BE2C (cell line): ENCODE measurements at regions not wholly inside any gene's neighbourhood (a gene's known extent, or its start where the extent isn't known, plus 50 kb on each side); places are given as distances from the start of the nearest gene placed in this dataset.

Experiments
- DNase-seq: peaks from one replicate; pipeline ENCODE4 v3.0.0-alpha.2; 2020
- H3K27me3 ChIP-seq: fragments of 250-450 bp; sonication (Bioruptor Pico); 2 replicates; pipeline ENCODE4 v1.5.1; 2020; ENCODE audit warnings: mild to moderate bottlenecking
- H3K36me3 ChIP-seq: fragments of 250-450 bp; sonication (Bioruptor Pico); 2 replicates; pipeline ENCODE4 v1.5.1; 2020; ENCODE audit warnings: mild to moderate bottlenecking
- H3K4me1 ChIP-seq: fragments of 250-450 bp; sonication (Bioruptor Pico); 2 replicates; pipeline ENCODE4 v1.5.1; 2020
- H3K4me3 ChIP-seq: 2 replicates; pipeline ENCODE4 v1.5.1; 2011; ENCODE audit warnings: low read depth, low read length
- H3K9me3 ChIP-seq: fragments of 250-450 bp; sonication (Bioruptor Pico); 2 replicates; pipeline ENCODE4 v1.5.1; 2020
- TF ChIP-seq, protein P1 (sequence below): IDR thresholded peaks from 2 replicates; pipeline ENCODE4 v1.5.1; 2012; ENCODE audit warnings: mild to moderate bottlenecking, low read depth, low read length

- TF ChIP-seq, protein P1, sequence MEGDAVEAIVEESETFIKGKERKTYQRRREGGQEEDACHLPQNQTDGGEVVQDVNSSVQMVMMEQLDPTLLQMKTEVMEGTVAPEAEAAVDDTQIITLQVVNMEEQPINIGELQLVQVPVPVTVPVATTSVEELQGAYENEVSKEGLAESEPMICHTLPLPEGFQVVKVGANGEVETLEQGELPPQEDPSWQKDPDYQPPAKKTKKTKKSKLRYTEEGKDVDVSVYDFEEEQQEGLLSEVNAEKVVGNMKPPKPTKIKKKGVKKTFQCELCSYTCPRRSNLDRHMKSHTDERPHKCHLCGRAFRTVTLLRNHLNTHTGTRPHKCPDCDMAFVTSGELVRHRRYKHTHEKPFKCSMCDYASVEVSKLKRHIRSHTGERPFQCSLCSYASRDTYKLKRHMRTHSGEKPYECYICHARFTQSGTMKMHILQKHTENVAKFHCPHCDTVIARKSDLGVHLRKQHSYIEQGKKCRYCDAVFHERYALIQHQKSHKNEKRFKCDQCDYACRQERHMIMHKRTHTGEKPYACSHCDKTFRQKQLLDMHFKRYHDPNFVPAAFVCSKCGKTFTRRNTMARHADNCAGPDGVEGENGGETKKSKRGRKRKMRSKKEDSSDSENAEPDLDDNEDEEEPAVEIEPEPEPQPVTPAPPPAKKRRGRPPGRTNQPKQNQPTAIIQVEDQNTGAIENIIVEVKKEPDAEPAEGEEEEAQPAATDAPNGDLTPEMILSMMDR: no peak
- Histone ChIP-seq H3K9me3 (no peaks in the 10 kb centered on the region), H3K4me1 (no peaks in the 10 kb centered on the region), H3K4me3 (no peak overlapping the region), H3K36me3 (no peaks in the 10 kb centered on the region), H3K27me3 (no peaks in the 10 kb centered on the region)
- DNase-seq: no peak
Measured at GRCh38 chr2:48170281-48170680, 144.2 kb upstream of the FOXN2 start.

GRCh38 chr2:48173141-48173540 is 141.3 kb upstream of the FOXN2 start:
- TF ChIP-seq, protein P1: no peak
- H3K4me3 ChIP-seq: no peak overlapping the region
- H3K9me3 ChIP-seq: no peaks in the 10 kb centered on the region
- H3K27me3 ChIP-seq: no peaks in the 10 kb centered on the region
- H3K4me1 ChIP-seq: no peaks in the 10 kb centered on the region
- no peak for DNase-seq
- H3K36me3 ChIP-seq: no peaks in the 10 kb centered on the region

DNA sequence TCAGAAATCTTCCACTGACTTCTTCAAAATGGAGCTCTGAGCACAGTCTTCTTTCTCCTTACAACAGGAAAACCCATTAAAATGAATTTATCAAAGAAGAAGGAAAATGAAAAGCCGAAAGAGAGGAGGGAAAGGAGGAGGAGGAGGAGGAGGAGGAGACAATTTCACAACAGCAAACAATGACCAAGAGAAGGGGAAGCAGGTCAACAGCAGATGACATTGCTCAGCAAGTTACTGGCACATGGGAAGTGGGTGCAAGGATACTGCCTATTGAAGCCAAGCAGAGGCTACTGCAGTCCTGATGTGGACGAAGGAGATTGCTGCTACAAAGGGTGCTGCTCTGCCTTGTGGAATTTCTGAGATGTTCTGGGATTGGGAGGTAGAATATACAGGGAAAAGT is 140.0 kb upstream of the FOXN2 start:
- TF ChIP-seq, protein P1: no peak
- no peaks in the 10 kb centered on the region for H3K4me1 ChIP-seq
- DNase-seq: no peak
- H3K9me3 ChIP-seq: no peaks in the 10 kb centered on the region
- no peaks in the 10 kb centered on the region for H3K27me3 ChIP-seq
- no peaks in the 10 kb centered on the region for H3K36me3 ChIP-seq
- H3K4me3 ChIP-seq: no peak overlapping the region

GRCh38 chr2:48175254-48175653 is 139.2 kb upstream of the FOXN2 start:
- Histone ChIP-seq H3K4me3 (no peak overlapping the region), H3K4me1 (no peaks in the 10 kb centered on the region), H3K27me3 (no peaks in the 10 kb centered on the region), H3K9me3 (no peaks in the 10 kb centered on the region), H3K36me3 (no peaks in the 10 kb centered on the region)
- TF ChIP-seq, protein P1: no peak
- DNase-seq: no peak

- Histone ChIP-seq H3K9me3 (no peaks in the 10 kb centered on the region), H3K4me3 (no peak overlapping the region), H3K36me3 (no peaks in the 10 kb centered on the region), H3K27me3 (no peaks in the 10 kb centered on the region), H3K4me1 (no peaks in the 10 kb centered on the region)
- DNase-seq: no peak
- TF ChIP-seq, protein P1: no peak
Measured at GRCh38 chr2:48175656-48176055, 138.8 kb upstream of the FOXN2 start.

GRCh38 chr2:48176876-48177275 is 137.6 kb upstream of the FOXN2 start:
- no peaks in the 10 kb centered on the region for H3K36me3 ChIP-seq
- TF ChIP-seq, protein P1: no peak
- H3K4me3 ChIP-seq: no peak overlapping the region
- H3K4me1 ChIP-seq: no peaks in the 10 kb centered on the region
- no peaks in the 10 kb centered on the region for H3K9me3 ChIP-seq
- no peaks in the 10 kb centered on the region for H3K27me3 ChIP-seq
- DNase-seq: no peak
